ENCODE measurements at regions not wholly inside any gene's neighbourhood (a gene's known extent, or its start where the extent isn't known, plus 50 kb on each side); places are given as distances from the start of the nearest gene placed in this dataset.

GRCh38 chr15:46275701-46276100 is 640.9 kb downstream of the SQOR start:
- TF ChIP-seq CTCF (IDR thresholded peaks at IDR 0.05; ENCODE audit: low read length) (no peak), EZH2 (IDR thresholded peaks at IDR 0.05; ENCODE audit: borderline replicate concordance, low read length) (no peak)
